Heart right ventricle (tissue), 16 donors: ENCODE measurements at regions not wholly inside any gene's neighbourhood (a gene's known extent, or its start where the extent isn't known, plus 50 kb on each side); places are given as distances from the start of the nearest gene placed in this dataset.

Experiments used
- ATAC-seq, 8 donors: fragments of 200-7000 bp; cut with Tn5 transposase; one replicate each; pipeline ENCODE4 v1.9.1; 2020; ENCODE audit warnings: mild to moderate bottlenecking in 8 of 8, moderate library complexity in 8 of 8, moderate number of reproducible peaks in 1 of 8
- DNase-seq, 2 donors: peaks; one replicate each; pipeline ENCODE4 v3.0.0-alpha.2; 2020
- H3K27ac ChIP-seq, 10 donors: fragments of 200-600 bp; sonication (generic) in 2 of 10; one replicate each; pipeline versions ENCODE4 v1.5.0 to v1.8.0; 2020 to 2022; ENCODE audit warnings: mild to moderate bottlenecking in 3 of 10
- H3K27me3 ChIP-seq, 7 donors: fragments of 200-600 bp; one replicate each; pipeline ENCODE4 v1.8.0; 2021 to 2022; ENCODE audit warnings: mild to moderate bottlenecking in 2 of 7
- H3K36me3 ChIP-seq, 9 donors: fragments of 200-600 bp; sonication (generic) in 1 of 9; one replicate each; pipeline versions ENCODE4 v1.5.0 to v1.8.0; 2020 to 2022; ENCODE audit warnings: mild to moderate bottlenecking in 2 of 9
- H3K4me1 ChIP-seq, 9 donors: fragments of 200-600 bp; sonication (generic) in 1 of 9; one replicate each; pipeline versions ENCODE4 v1.5.0 to v1.8.0; 2020 to 2022; ENCODE audit warnings: mild to moderate bottlenecking in 4 of 9
- H3K4me3 ChIP-seq, 10 donors: fragments of 200-600 bp; sonication (generic) in 2 of 10; one replicate each; pipeline versions ENCODE4 v1.5.0 to v1.8.0; 2020 to 2022; ENCODE audit warnings: mild to moderate bottlenecking in 7 of 10, moderate library complexity in 2 of 10
- H3K9me3 ChIP-seq, 11 donors: fragments of 200-600 bp in 10 of 11; sonication (generic) in 2 of 11; one replicate each; pipeline versions ENCODE4 v1.5.0 to v1.8.0; 2013 to 2022; ENCODE audit warnings: mild to moderate bottlenecking in 2 of 11, control low read depth in 1 of 11, moderate library complexity in 1 of 11
- CTCF ChIP-seq, 9 donors: fragments of 200-600 bp; sonication (generic) in 2 of 9; IDR thresholded peaks; one replicate each; pipeline versions ENCODE4 v1.5.0 to v1.8.0; 2021 to 2022; ENCODE audit warnings: antibody characterized with exemption in 9 of 9, mild to moderate bottlenecking in 5 of 9, moderate library complexity in 1 of 9
- WGBS, 2 donors: extraction: QIAGEN DNeasy Blood & Tissue Kit; methylation state at CpG; one replicate each; pipeline ENCODE4 v1.1.7; 2013; ENCODE audit warnings: inconsistent platforms in 1 of 2; 5-methylcytosine and 5-hydroxymethylcytosine counted together
- intact Hi-C, 10 donors: fragments of 100-400 bp; cut with DNase I; formaldehyde crosslinking; loops; one replicate each; pipeline versions ENCODE4 v1.11.1 to v1.14.2; 2022
- donor health status: Arrhythmogenic right ventricular cardiomyopathy.
- donor health status: ischemic (EF 13 %, LVEDD 7.1; RV severe dilation, severe dysfunction).
- donor health status: healthy with polysubstance abuse.
- donor health status: DM: no; HTN: yes; CAD: no.
- donor health status: DM: no; HTN: no; CAD: no.
- donor health status: ischemic (EF 25% LVEDD 6.9; RV normal size, moderate dysfunction).
- donor health status: ischemic (EF 25% LVEDD 5.7; RV mildly dilated, moderate dysfunction).
- donor health status: healthy.
- donor health status: DM: yes; HTN: yes; CAD: no.
- donor health status: Ischemic cardiomyopathy.
- donor health status: ischemic (EF 35%, LVEDD 5.7; RV mildly dilated, moderate dysfunction).
- donor health status: nonischemic (EF 11% LVEDD 7.7; RV severe dilation, severe dysfunction).
- donor health status: DM: yes; HTN: yes; CAD: no.
- donor health status: PGD.
- donor health status: ischemic (EF 29% LVEDD 5.4; RV normal size, mild dysfunction).
- donor health status: nonischemic (EF 23%, LVEDD 6.1; RV moderate dilation, normal function).

- DNase-seq (no peak), ATAC-seq (no peak)
- intact Hi-C loops: no loop called here
- no peaks in the 10 kb centered on the region for H3K4me1 ChIP-seq
- TF ChIP-seq CTCF (IDR thresholded peaks at IDR 0.05): no peak
- no peak overlapping the region for H3K27ac ChIP-seq
- no peaks in the 10 kb centered on the region for H3K36me3 ChIP-seq
- WGBS, 2 donors: 83 to 84% methylated on average over 3 of the region's 3 CpGs
- peaks cover 0 to 22% (median 8%) of the 10 kb centered on the region in 7 donors for H3K27me3 ChIP-seq
- no peak overlapping the region for H3K4me3 ChIP-seq
- peaks cover 0 to 7% (median 0%) of the 10 kb centered on the region in 11 donors for H3K9me3 ChIP-seq
Observed at GRCh38 chr15:85924088-85924487, 129.4 kb upstream of the KLHL25 start.

- intact Hi-C loops: no loop called here
- no peak overlapping the region for H3K27ac ChIP-seq
- TF ChIP-seq CTCF (IDR thresholded peaks at IDR 0.05): no peak
- H3K36me3 ChIP-seq: no peaks in the 10 kb centered on the region
- DNase-seq: no peak
- peaks cover 0 to 7% (median 0%) of the 10 kb centered on the region in 11 donors for H3K9me3 ChIP-seq
- no peak overlapping the region for H3K4me3 ChIP-seq
- ATAC-seq: no peak
- H3K27me3 ChIP-seq: peaks cover 0 to 19% (median 2%) of the 10 kb centered on the region in 7 donors
- H3K4me1 ChIP-seq: no peaks in the 10 kb centered on the region
- WGBS, 2 donors: 59% methylated on average over 8 of the region's 8 CpGs
Observed at GRCh38 chr15:85925649-85926237, 131.0 kb upstream of the KLHL25 start.

- H3K9me3 ChIP-seq: peaks cover 0 to 7% (median 0%) of the 10 kb centered on the region in 11 donors
- no peak overlapping the region for H3K27ac ChIP-seq
- intact Hi-C loops: no loop called here
- no peaks in the 10 kb centered on the region for H3K4me1 ChIP-seq
- H3K36me3 ChIP-seq: no peaks in the 10 kb centered on the region
- ATAC-seq (no peak), DNase-seq (no peak)
- peaks cover 0 to 18% (median 3%) of the 10 kb centered on the region in 7 donors for H3K27me3 ChIP-seq
- no peak overlapping the region for H3K4me3 ChIP-seq
- TF ChIP-seq CTCF (IDR thresholded peaks at IDR 0.05): no peak
- WGBS, 2 donors: 55 to 77% methylated on average over 1 of the region's 1 CpG
Observed at GRCh38 chr15:85926834-85927233, 132.1 kb upstream of the KLHL25 start.

GRCh38 chr15:85927931-85928537 is 133.3 kb upstream of the KLHL25 start:
- no peaks in the 10 kb centered on the region for H3K36me3 ChIP-seq
- intact Hi-C loops: no loop called here
- TF ChIP-seq CTCF (IDR thresholded peaks at IDR 0.05): no peak
- H3K9me3 ChIP-seq: peaks cover 0 to 7% (median 0%) of the 10 kb centered on the region in 11 donors
- DNase-seq: no peak
- peaks cover 0 to 23% (median 0%) of the 10 kb centered on the region in 7 donors for H3K27me3 ChIP-seq
- no peaks in the 10 kb centered on the region for H3K4me1 ChIP-seq
- WGBS, 2 donors: 34 to 38% methylated on average over 2 of the region's 2 CpGs
- H3K4me3 ChIP-seq: no peak overlapping the region
- no peak for ATAC-seq
- no peak overlapping the region for H3K27ac ChIP-seq
